GM12878 (cell line): ENCODE measurements at regions not wholly inside any gene's neighbourhood (a gene's known extent, or its start where the extent isn't known, plus 50 kb on each side); places are given as distances from the start of the nearest gene placed in this dataset.

Experiments
- ATAC-seq: fragments of 200-7000 bp; cut with Tn5 transposase; 3 replicates; pipeline ENCODE4 v1.9.1; 2020; ENCODE audit warnings: mild to moderate bottlenecking, moderate library complexity
- BruUV-seq: library from RNA; stranded (reverse); fragments of 400-500 nt; replicated peaks from 2 replicates; lab custom pipeline; 2021; lab: Mats Ljungman, UMichigan
- CTCF ChIA-PET: fragments of 300-600 bp; sonication (Branson Sonifier 250); formaldehyde crosslinking; extraction: SDS; loops from one replicate; lab custom pipeline; 2021; ENCODE audit warnings: inconsistent platforms; lab: Yijun Ruan, JAX
- POLR2A ChIA-PET: fragments of 350-600 bp; formaldehyde crosslinking; extraction: SDS; loops from one replicate; lab custom pipeline; 2021; ENCODE audit warnings: inconsistent platforms; lab: Charles Lee
- RAD21 ChIA-PET: fragments of 300-600 bp; sonication (Branson Sonifier 250); formaldehyde crosslinking; loops from one replicate; lab custom pipeline; 2023; ENCODE audit warnings: antibody characterized with exemption; ENCODE audit not compliant: unreplicated experiment; lab: Charles Lee
- SMC1A ChIA-PET: fragments of 300-600 bp; sonication (Branson Sonifier 250); formaldehyde crosslinking; loops from one replicate; lab custom pipeline; 2023; ENCODE audit not compliant: unreplicated experiment, uncharacterized antibody; lab: Charles Lee
- DNase-seq: peaks from one replicate; pipeline ENCODE4 v3.0.0-alpha.2; 2011; ENCODE audit warnings: low read depth, low spot score
- FAIRE-seq: peaks from 3 replicates; lab custom pipeline; 2011; peaks lifted over from hg19 to GRCh38; lab: Jason Lieb, UNC
- H2AFZ ChIP-seq: 2 replicates; pipeline ENCODE4 v1.6.0; 2011; ENCODE audit warnings: low read depth, low read length, control low read depth; ENCODE audit not compliant: control insufficient read depth
- H3K27ac ChIP-seq: 2 replicates; pipeline ENCODE4 v1.5.1; 2011; ENCODE audit warnings: control low read depth; ENCODE audit not compliant: control insufficient read depth, insufficient read depth
- H3K27me3 ChIP-seq, 2 experiments: replicated peaks in 1 of 2; 2 replicates each; pipeline versions ENCODE4 v1.6.0 to v1.6.1; 2011; ENCODE audit warnings: low read length in 1 of 2; ENCODE audit not compliant: control insufficient read depth in 2 of 2, insufficient read depth in 2 of 2
- H3K36me3 ChIP-seq, 2 experiments: 2 replicates each; pipeline ENCODE4 v1.5.1; 2011; ENCODE audit warnings: low read length in 1 of 2; ENCODE audit not compliant: control insufficient read depth in 2 of 2, insufficient read depth in 2 of 2
- H3K4me1 ChIP-seq: 2 replicates; pipeline ENCODE4 v1.6.1; 2011; ENCODE audit warnings: mild to moderate bottlenecking, low read length, moderate library complexity, mixed read lengths; ENCODE audit not compliant: control insufficient read depth, insufficient read depth
- H3K4me2 ChIP-seq: 2 replicates; pipeline ENCODE4 v1.6.0; 2011; ENCODE audit warnings: control low read depth; ENCODE audit not compliant: control insufficient read depth, insufficient read depth
- H3K4me3 ChIP-seq: fragments of 200-600 bp; sonication (generic); 2 replicates; pipeline ENCODE4 v1.5.1; 2016
- H3K79me2 ChIP-seq: 2 replicates; pipeline ENCODE4 v1.6.0; 2011; ENCODE audit warnings: low read length; ENCODE audit not compliant: control insufficient read depth, insufficient read depth
- H3K9ac ChIP-seq: 2 replicates; pipeline ENCODE4 v1.8.0; 2011; ENCODE audit warnings: low read length, control low read depth, mixed read lengths; ENCODE audit not compliant: control insufficient read depth, insufficient read depth
- H3K9me3 ChIP-seq: replicated peaks from 3 replicates; pipeline ENCODE4 v1.5.1; 2011; ENCODE audit warnings: mild to moderate bottlenecking, low read length; ENCODE audit not compliant: control insufficient read depth, insufficient read depth
- H4K20me1 ChIP-seq: 2 replicates; pipeline ENCODE4 v1.6.0; 2011; ENCODE audit not compliant: control insufficient read depth, insufficient read depth
- BHLHE40 ChIP-seq, 2 experiments: fragments of 450-650 bp in 1 of 2; IDR thresholded peaks; 2 replicates each; pipeline ENCODE4 v1.6.1; 2011 to 2017; ENCODE audit warnings: low read depth in 2 of 2, borderline replicate concordance in 1 of 2, improper control_type of control experiment in 1 of 2, low read length in 1 of 2, mild to moderate bottlenecking in 1 of 2
- CEBPB ChIP-seq, 2 experiments: fragments of 150-350 bp in 1 of 2; IDR thresholded peaks; 2 replicates each; pipeline ENCODE4 v1.6.1; 2012 to 2014; ENCODE audit warnings: low read depth in 2 of 2, low read length in 2 of 2, borderline replicate concordance in 1 of 2, inconsistent platforms in 1 of 2
- CHD2 ChIP-seq: IDR thresholded peaks from 2 replicates; pipeline ENCODE4 v1.6.1; 2011; ENCODE audit warnings: low read depth, low read length, improper control_type of control experiment, borderline replicate concordance
- PML ChIP-seq: IDR thresholded peaks from 2 replicates; pipeline ENCODE4 v1.6.1; 2012; ENCODE audit warnings: low read length, inconsistent platforms
- RELA ChIP-seq: fragments of 450-650 bp; IDR thresholded peaks from 2 replicates; pipeline ENCODE4 v1.8.0; 2014; ENCODE audit warnings: borderline replicate concordance; ENCODE audit not compliant: partially characterized antibody
- STAT3 ChIP-seq: IDR thresholded peaks from 2 replicates; pipeline ENCODE4 v1.6.1; 2011; ENCODE audit warnings: low read depth, low read length, improper control_type of control experiment
- WGBS: methylation state at CpG from one replicate; pipeline ENCODE4 v1.1.6; 2016; ENCODE audit warnings: low lambda C conversion rate; ENCODE audit not compliant: insufficient replicate concordance, insufficient coverage; ENCODE audit errors: missing lambda C conversion rate; 5-methylcytosine and 5-hydroxymethylcytosine counted together
- in situ Hi-C: fragments of 300-500 bp; cut with MboI; formaldehyde crosslinking; loops from 9 replicates; pipeline ENCODE4 v1.14.3; 2018; ENCODE audit warnings: mixed read lengths
- intact Hi-C: fragments of 100-400 bp; cut with micrococcal nuclease; formaldehyde crosslinking; loops from one replicate; pipeline ENCODE4 v1.14.2; 2022; ENCODE audit not compliant: unreplicated experiment
- TF ChIP-seq, protein P1 (sequence below): IDR thresholded peaks from 2 replicates; pipeline ENCODE4 v1.6.1; 2011; ENCODE audit warnings: low read depth, low read length, improper control_type of control experiment, borderline replicate concordance

- BruUV-seq, result no TSS peak
- Histone ChIP-seq H4K20me1 (no peaks in the 10 kb centered on the region), H3K4me2 (no peak overlapping the region), H3K79me2 (no peaks in the 10 kb centered on the region), H3K9me3 (no peaks in the 10 kb centered on the region), H3K9ac (no peak overlapping the region), H3K27ac (no peak overlapping the region), H3K4me3 (no peak overlapping the region), H3K27me3 (no peaks in the 10 kb centered on the region; a peak in 1 of 4 replicates), H3K36me3 (no peaks in the 10 kb centered on the region), H3K4me1 (no peaks in the 10 kb centered on the region), H2AFZ (no peak overlapping the region)
- in situ Hi-C loops (no loop called here), intact Hi-C loops (no loop called here)
- CTCF ChIA-PET, result no interaction called here
- WGBS, result 51% methylated on average over 9 of the region's 9 CpGs
- POLR2A ChIA-PET, result no interaction called here
- ATAC-seq, result no peak
- SMC1A ChIA-PET, result interaction anchor here (1.0 kb wide), 1 partner anchor 8 kb away, joined by 3 read pairs; no protein-coding TSS in a partner anchor
- no peak for DNase-seq
- no peak for TF ChIP-seq CHD2
- no peak for TF ChIP-seq PML
- no peak for TF ChIP-seq BHLHE40 (IDR thresholded peaks at IDR 0.05; ENCODE audit: borderline replicate concordance in 1 of 2, low read depth in 2 of 2, low read length in 1 of 2)
- FAIRE-seq, result no peak
- RAD21 ChIA-PET, result no interaction called here
Measured at GRCh38 chr3:117629505-117629904, 919.9 kb downstream of the TUSC7 start.

GRCh38 chr3:117630469-117630868, 920.9 kb downstream of the TUSC7 start:
- no TSS peak for BruUV-seq
- Histone ChIP-seq H3K27me3 (no peaks in the 10 kb centered on the region; a peak in 1 of 4 replicates), H3K36me3 (no peaks in the 10 kb centered on the region), H3K4me2 (no peak overlapping the region), H3K79me2 (no peaks in the 10 kb centered on the region), H3K4me3 (no peak overlapping the region), H2AFZ (no peak overlapping the region), H3K4me1 (no peaks in the 10 kb centered on the region), H3K9me3 (no peaks in the 10 kb centered on the region), H4K20me1 (no peaks in the 10 kb centered on the region), H3K9ac (no peak overlapping the region), H3K27ac (no peak overlapping the region)
- ChIA-PET CTCF (no interaction called here), POLR2A (no interaction called here), SMC1A (no interaction called here), RAD21 (no interaction called here)
- in situ Hi-C loops (no loop called here), intact Hi-C loops (no loop called here)
- no peak for DNase-seq
- ATAC-seq, result no peak; the same call in 2 of the 3 replicates
- TF ChIP-seq STAT3, result no peak
- no peak for TF ChIP-seq RELA
- TF ChIP-seq CEBPB (IDR thresholded peaks at IDR 0.05; ENCODE audit: borderline replicate concordance in 1 of 2, low read depth in 2 of 2, low read length in 2 of 2), result no peak
- TF ChIP-seq, protein P1, sequence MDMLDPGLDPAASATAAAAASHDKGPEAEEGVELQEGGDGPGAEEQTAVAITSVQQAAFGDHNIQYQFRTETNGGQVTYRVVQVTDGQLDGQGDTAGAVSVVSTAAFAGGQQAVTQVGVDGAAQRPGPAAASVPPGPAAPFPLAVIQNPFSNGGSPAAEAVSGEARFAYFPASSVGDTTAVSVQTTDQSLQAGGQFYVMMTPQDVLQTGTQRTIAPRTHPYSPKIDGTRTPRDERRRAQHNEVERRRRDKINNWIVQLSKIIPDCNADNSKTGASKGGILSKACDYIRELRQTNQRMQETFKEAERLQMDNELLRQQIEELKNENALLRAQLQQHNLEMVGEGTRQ, result no peak
- no peak for FAIRE-seq
